Common myeloid progenitor, CD34-positive (primary cell): ENCODE measurements at regions not wholly inside any gene's neighbourhood (a gene's known extent, or its start where the extent isn't known, plus 50 kb on each side); places are given as distances from the start of the nearest gene placed in this dataset.

ENCODE experiments used
- CTCF ChIA-PET: fragments of 350-600 bp; sonication (Branson Sonifier 250); formaldehyde crosslinking; loops from one replicate; lab custom pipeline; 2021; ENCODE audit warnings: antibody characterized with exemption; lab: Charles Lee
- POLR2A ChIA-PET: fragments of 350-600 bp; sonication (Branson Sonifier 250); formaldehyde crosslinking; loops from one replicate; lab custom pipeline; 2021; ENCODE audit warnings: antibody characterized with exemption; lab: Charles Lee
- DNase-seq, 3 donors: peaks; one replicate each; pipeline versions ENCODE4 v3.0.0 to v3.0.0-alpha.2; 2013
- H3K27ac ChIP-seq, 2 experiments: 1 replicate in 1 of 2; 2 replicates in 1 of 2; pipeline ENCODE4 v1.7.0; 2013; ENCODE audit warnings: inconsistent platforms in 2 of 2, low read length in 2 of 2, mild to moderate bottlenecking in 2 of 2, low read depth in 1 of 2, moderate library complexity in 1 of 2; ENCODE audit not compliant: severe bottlenecking in 2 of 2, insufficient read depth in 1 of 2, poor library complexity in 1 of 2
- H3K27me3 ChIP-seq, 5 experiments: replicated peaks in 2 of 5; 1 replicate in 3 of 5; 2 replicates in 2 of 5; pipeline versions ENCODE4 v1.6.1 to v1.7.0; 2013; ENCODE audit warnings: low read length in 4 of 5, mild to moderate bottlenecking in 2 of 5, moderate library complexity in 2 of 5, inconsistent platforms in 1 of 5; ENCODE audit not compliant: insufficient read depth in 5 of 5, control insufficient read depth in 4 of 5
- H3K36me3 ChIP-seq, 4 experiments: 1 replicate in 2 of 4; 2 replicates in 2 of 4; pipeline versions ENCODE4 v1.6.1 to v1.7.0; 2013; ENCODE audit warnings: low read length in 3 of 4, control low read depth in 1 of 4, mild to moderate bottlenecking in 1 of 4; ENCODE audit not compliant: control insufficient read depth in 4 of 4, insufficient read depth in 4 of 4
- H3K4me1 ChIP-seq, 4 experiments: 1 replicate in 3 of 4; 2 replicates in 1 of 4; pipeline versions ENCODE4 v1.6.1 to v1.7.1; 2013; ENCODE audit warnings: low read length in 3 of 4, mild to moderate bottlenecking in 3 of 4, control low read depth in 1 of 4, inconsistent platforms in 1 of 4, moderate library complexity in 1 of 4; ENCODE audit not compliant: control insufficient read depth in 4 of 4, insufficient read depth in 4 of 4; ENCODE audit errors: control extremely low read depth in 1 of 4
- H3K4me3 ChIP-seq, 7 experiments: 1 replicate in 4 of 7; 2 replicates in 3 of 7; pipeline versions ENCODE4 v1.5.1 to v1.7.0; 2013; ENCODE audit warnings: mild to moderate bottlenecking in 7 of 7, low read length in 6 of 7, moderate library complexity in 6 of 7, inconsistent platforms in 2 of 7, low read depth in 2 of 7, control low read depth in 1 of 7; ENCODE audit not compliant: insufficient read depth in 4 of 7, control insufficient read depth in 1 of 7; ENCODE audit errors: extremely low read depth in 1 of 7
- H3K9me3 ChIP-seq, 5 experiments: 1 replicate in 4 of 5; 2 replicates in 1 of 5; pipeline versions ENCODE4 v1.6.1 to v1.7.1; 2013; ENCODE audit warnings: low read length in 4 of 5, mild to moderate bottlenecking in 2 of 5, inconsistent platforms in 1 of 5, low read depth in 1 of 5, moderate library complexity in 1 of 5; ENCODE audit not compliant: control insufficient read depth in 4 of 5, insufficient read depth in 2 of 5; ENCODE audit errors: control extremely low read depth in 1 of 5
- WGBS: methylation state at CpG from one replicate; pipeline ENCODE4 v1.1.5; 2013; ENCODE audit not compliant: insufficient coverage; 5-methylcytosine and 5-hydroxymethylcytosine counted together

- H3K4me1 ChIP-seq = no peaks in the 10 kb centered on the region
- H3K27me3 ChIP-seq = no peaks in the 10 kb centered on the region
- no peaks in the 10 kb centered on the region for H3K36me3 ChIP-seq
- CTCF ChIA-PET = no interaction called here
- H3K9me3 ChIP-seq = no peaks in the 10 kb centered on the region
- POLR2A ChIA-PET = no interaction called here
- no CpG with 5 or more reads among the region's 2 CpGs for WGBS
- no peak for DNase-seq
- no peak overlapping the region for H3K4me3 ChIP-seq
- H3K27ac ChIP-seq = no peak overlapping the region
These were observed 362.7 kb upstream of the SYT1 start for GRCh38 chr12:78501825-78502224.

- H3K27ac ChIP-seq = no peak overlapping the region
- H3K4me3 ChIP-seq = no peak overlapping the region
- no peaks in the 10 kb centered on the region for H3K4me1 ChIP-seq
- no peak for DNase-seq
- peaks cover 0 to 6% (median 0%) of the 10 kb centered on the region in 5 experiments for H3K9me3 ChIP-seq
- H3K27me3 ChIP-seq = no peaks in the 10 kb centered on the region
- POLR2A ChIA-PET = no interaction called here
- 96% methylated on average over 4 of the region's 4 CpGs for WGBS
- CTCF ChIA-PET = no interaction called here
- H3K36me3 ChIP-seq = no peaks in the 10 kb centered on the region
These were observed 345.2 kb upstream of the SYT1 start for GRCh38 chr12:78519422-78519821.

GRCh38 chr12:78530100-78530765, 334.3 kb upstream of the SYT1 start:
- H3K36me3 ChIP-seq = no peaks in the 10 kb centered on the region
- DNase-seq = no peak
- WGBS = 83% methylated on average over 3 of the region's 4 CpGs
- ChIA-PET CTCF (no interaction called here), POLR2A (no interaction called here)
- no peaks in the 10 kb centered on the region for H3K9me3 ChIP-seq
- H3K27me3 ChIP-seq = peaks cover 0 to 5% (median 0%) of the 10 kb centered on the region in 5 experiments
- no peak overlapping the region for H3K4me3 ChIP-seq
- no peak overlapping the region for H3K27ac ChIP-seq
- no peaks in the 10 kb centered on the region for H3K4me1 ChIP-seq

GRCh38 chr12:78531831-78532458, 332.6 kb upstream of the SYT1 start:
- no peaks in the 10 kb centered on the region for H3K9me3 ChIP-seq
- POLR2A ChIA-PET = no interaction called here
- CTCF ChIA-PET = no interaction called here
- DNase-seq = no peak
- H3K4me1 ChIP-seq = no peaks in the 10 kb centered on the region
- no peak overlapping the region for H3K27ac ChIP-seq
- 29% methylated on average over 1 of the region's 2 CpGs for WGBS
- no peaks in the 10 kb centered on the region for H3K36me3 ChIP-seq
- H3K4me3 ChIP-seq = no peak overlapping the region
- peaks cover 0 to 5% (median 0%) of the 10 kb centered on the region in 5 experiments for H3K27me3 ChIP-seq

GRCh38 chr12:78534311-78534710, 330.3 kb upstream of the SYT1 start:
- Histone ChIP-seq H3K9me3 (no peaks in the 10 kb centered on the region), H3K27ac (no peak overlapping the region), H3K4me1 (no peaks in the 10 kb centered on the region), H3K4me3 (no peak overlapping the region), H3K36me3 (no peaks in the 10 kb centered on the region), H3K27me3 (peaks cover 0 to 2% (median 0%) of the 10 kb centered on the region in 5 experiments)
- ChIA-PET POLR2A (no interaction called here), CTCF (no interaction called here)
- no peak for DNase-seq
- 75% methylated on average over 1 of the region's 1 CpG for WGBS

- DNase-seq = no peak
- Histone ChIP-seq H3K9me3 (no peaks in the 10 kb centered on the region), H3K4me3 (no peak overlapping the region), H3K36me3 (no peaks in the 10 kb centered on the region), H3K27ac (no peak overlapping the region), H3K4me1 (no peaks in the 10 kb centered on the region), H3K27me3 (no peaks in the 10 kb centered on the region)
- CTCF ChIA-PET = no interaction called here
- WGBS = 100% methylated on average over 5 of the region's 7 CpGs
- POLR2A ChIA-PET = no interaction called here
These were observed 323.8 kb upstream of the SYT1 start for GRCh38 chr12:78540606-78541336.

- POLR2A ChIA-PET = no interaction called here
These were observed 313.7 kb upstream of the SYT1 start for GRCh38 chr12:78550831-78551230.

More at GRCh38 chr12:78550831-78551230, 313.7 kb upstream of the SYT1 start:
- CTCF ChIA-PET = no interaction called here
- no peak overlapping the region for H3K27ac ChIP-seq
- H3K27me3 ChIP-seq = peaks cover 0 to 2% (median 0%) of the 10 kb centered on the region in 5 experiments
- H3K4me3 ChIP-seq = no peak overlapping the region
- no peaks in the 10 kb centered on the region for H3K4me1 ChIP-seq
- WGBS = 100% methylated on average over 2 of the region's 3 CpGs
- peaks cover 0 to 2% (median 0%) of the 10 kb centered on the region in 5 experiments for H3K9me3 ChIP-seq
- DNase-seq = no peak
- H3K36me3 ChIP-seq = no peaks in the 10 kb centered on the region
